ENCODE measurements at regions not wholly inside any gene's neighbourhood (a gene's known extent, or its start where the extent isn't known, plus 50 kb on each side); places are given as distances from the start of the nearest gene placed in this dataset.

- H4K5ac ChIP-seq (ENCODE audit: low read depth, low read length), result no peak overlapping the region; the same call in 1 of the 2 replicates
- TF ChIP-seq NFE2L2 (IDR thresholded peaks at IDR 0.05; ENCODE audit: low read depth, low read length) (no peak), RAD21 (IDR thresholded peaks at IDR 0.05; ENCODE audit: low read length) (no peak)
- ATAC-seq (ENCODE audit: low read depth), result no peak
- no peaks in the 10 kb centered on the region for H3K9me1 ChIP-seq (ENCODE audit: insufficient read depth, low read length)
- no peak overlapping the region for H3K27ac ChIP-seq (ENCODE audit: insufficient read depth, low read length)
- H2BK5ac ChIP-seq (ENCODE audit: low read depth, low read length, poor library complexity, severe bottlenecking), result no peak overlapping the region
- no peaks in the 10 kb centered on the region for H3K27me3 ChIP-seq (ENCODE audit: control insufficient read depth, insufficient read depth, low read length)
- H2BK120ac ChIP-seq (ENCODE audit: low read depth, low read length), result no peak overlapping the region
- H3K18ac ChIP-seq (ENCODE audit: low read depth, low read length), result peak overlapping the region; percentile 41; the same call in 1 of the 2 replicates
- in situ Hi-C loops (cut with MboI; ENCODE audit: low sequenced_read_pairs) (no loop called here), intact Hi-C loops (cut with micrococcal nuclease) (no loop called here), dilution Hi-C loops (cut with HindIII; ENCODE audit: low sequenced_read_pairs, unreplicated experiment) (no loop called here)
- H3K23ac ChIP-seq (ENCODE audit: low read depth, low read length), result no peak overlapping the region
- no peaks in the 10 kb centered on the region for H3K36me3 ChIP-seq (ENCODE audit: control insufficient read depth, insufficient read depth, low read length)
- no peaks in the 10 kb centered on the region for H3K79me1 ChIP-seq (ENCODE audit: low read depth in 1 of 2, low read length in 2 of 2)
- H4K8ac ChIP-seq (ENCODE audit: low read depth in 2 of 2, low read length in 2 of 2), result no peak overlapping the region
- no peak overlapping the region for H3K9ac ChIP-seq (ENCODE audit: low read depth, low read length)
- no peak overlapping the region for H2BK15ac ChIP-seq (ENCODE audit: low read depth, low read length)
- no peak overlapping the region for H2AK5ac ChIP-seq (ENCODE audit: low read depth, low read length)
- no peak overlapping the region for H3K4ac ChIP-seq (ENCODE audit: low read depth, low read length)
- no peak overlapping the region for H3K56ac ChIP-seq (ENCODE audit: extremely low read depth, insufficient read depth, low read length)
- no peaks in the 10 kb centered on the region for H4K20me1 ChIP-seq (ENCODE audit: insufficient read depth, low read length)
- POLR2A ChIA-PET (ENCODE audit: unreplicated experiment), result no interaction called here
- H2AFZ ChIP-seq (replicated peaks; ENCODE audit: low read length, poor library complexity), result no peak overlapping the region
- no peak overlapping the region for H2AK9ac ChIP-seq (replicated peaks; ENCODE audit: low read depth, low read length, poor library complexity)
- CTCF ChIA-PET, result no interaction called here
- H3K14ac ChIP-seq (replicated peaks; ENCODE audit: low read depth, low read length), result no peak overlapping the region
- DNase-seq, result no peak
- no peak overlapping the region for H2BK20ac ChIP-seq (ENCODE audit: low read depth, low read length)
- peaks cover 4% of the 10 kb centered on the region for H3K4me1 ChIP-seq (ENCODE audit: control insufficient read depth, insufficient read depth, low read length)
- no peak overlapping the region for H3K4me3 ChIP-seq (ENCODE audit: insufficient read depth, low read depth, low read length)
- H3K4me2 ChIP-seq (ENCODE audit: low read depth, low read length), result no peak overlapping the region
- no CpG with 5 or more reads among the region's 1 CpG for WGBS, 2 experiments (ENCODE audit: extremely low coverage in 2 of 2, insufficient read length in 1 of 2)
- H3K9me3 ChIP-seq (ENCODE audit: control insufficient read depth, insufficient read depth, low read length), result no peaks in the 10 kb centered on the region
- BruUV-seq (replicated peaks), result no TSS peak
- H4K91ac ChIP-seq (ENCODE audit: insufficient read depth, low read depth, low read length), result no peak overlapping the region
Measured at GRCh38 chr2:134104754-134105153, 149.1 kb upstream of the MGAT5 start.
